Head of caudate nucleus (tissue), 42 donors: ENCODE measurements at regions not wholly inside any gene's neighbourhood (a gene's known extent, or its start where the extent isn't known, plus 50 kb on each side); places are given as distances from the start of the nearest gene placed in this dataset.
A peak's percentile ranks its signal among the peaks of the same experiment; 100 is the strongest.

Source experiments
- DNase-seq, 42 donors: peaks; one replicate each; pipeline versions ENCODE4 v3.0.0 to v3.0.0-alpha.2; 2020 to 2021; ENCODE audit warnings: mixed read lengths in 7 of 42
- intact Hi-C: fragments of 100-400 bp; cut with DNase I; formaldehyde crosslinking; loops from one replicate; pipeline ENCODE4 v1.15.0; 2022

DNA sequence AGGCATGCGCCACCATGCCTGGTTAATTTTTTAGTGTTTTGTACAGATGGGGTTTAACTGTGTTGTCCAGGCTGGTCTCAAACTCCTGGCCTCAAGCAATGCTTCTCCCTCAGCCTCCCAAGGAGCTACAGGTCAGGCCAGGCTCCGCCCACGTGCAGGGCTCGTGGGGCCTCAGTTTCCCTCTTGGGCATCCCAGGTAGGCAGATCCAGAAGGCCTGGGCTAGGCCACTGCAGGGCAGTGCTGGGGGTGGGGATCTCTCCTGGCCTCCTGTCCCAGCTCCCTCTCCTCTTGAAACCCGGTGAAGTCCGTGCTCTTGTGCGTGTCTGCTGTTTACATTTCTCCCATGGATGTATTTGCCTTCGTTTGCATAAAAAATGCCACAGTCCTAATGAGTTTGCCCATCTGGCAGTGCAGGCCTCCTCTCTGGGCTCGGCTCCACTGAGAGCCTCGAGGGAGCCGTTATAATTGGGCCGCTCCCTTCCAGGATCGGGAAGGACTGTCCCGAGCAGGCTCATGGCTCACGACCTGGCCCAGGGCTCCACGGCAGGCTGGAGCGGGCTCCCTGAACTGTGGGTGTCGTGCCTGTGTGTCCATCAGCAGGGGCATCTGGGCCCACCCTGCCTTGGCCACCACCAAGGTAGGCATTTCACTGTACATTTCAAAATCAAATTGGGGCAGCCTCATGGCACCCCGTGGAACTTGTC, 52.6 kb upstream of the RUFY1 start:
- intact Hi-C loops = no loop called here
- peak in 1 of 42 donors; percentile 22 for DNase-seq

- intact Hi-C loops = no loop called here
- DNase-seq = peak in 1 of 42 donors; percentile 33
Measured at GRCh38 chr5:179495906-179496455, 54.4 kb upstream of the RUFY1 start.

- intact Hi-C loops = loop anchor here (5.0 kb wide), 1 partner anchor 328 kb away; no protein-coding TSS in a partner anchor
- peak in 1 of 42 donors; percentile 18 for DNase-seq
Measured at GRCh38 chr5:179494774-179495526, 55.4 kb upstream of the RUFY1 start.

- intact Hi-C loops = no loop called here
Measured at GRCh38 chr5:179488975-179489374, 61.4 kb upstream of the RUFY1 start.

DNA sequence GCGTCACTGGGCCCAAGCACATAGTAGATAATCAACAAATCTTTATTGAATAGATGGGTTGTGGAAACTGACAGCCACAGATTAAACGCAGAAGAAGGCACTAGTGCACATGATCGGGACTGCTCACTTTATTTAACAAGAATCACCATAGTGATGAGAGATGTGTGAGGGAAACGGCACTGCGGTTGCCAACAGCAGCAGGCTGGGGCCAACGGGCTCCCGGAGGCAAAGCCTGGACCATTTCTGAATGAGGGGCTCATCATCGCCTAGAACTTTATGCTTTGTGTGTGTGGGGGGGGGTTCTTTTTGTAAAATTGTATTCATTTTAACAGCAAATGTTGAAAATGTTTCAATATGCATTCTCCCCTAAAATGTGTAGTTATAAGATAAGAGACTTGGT, 61.9 kb upstream of the RUFY1 start:
- intact Hi-C loops = no loop called here
- peak in 1 of 42 donors; percentile 17 for DNase-seq

More at GRCh38 chr5:179488975-179489374, 61.4 kb upstream of the RUFY1 start:
- DNase-seq = no peak

DNA sequence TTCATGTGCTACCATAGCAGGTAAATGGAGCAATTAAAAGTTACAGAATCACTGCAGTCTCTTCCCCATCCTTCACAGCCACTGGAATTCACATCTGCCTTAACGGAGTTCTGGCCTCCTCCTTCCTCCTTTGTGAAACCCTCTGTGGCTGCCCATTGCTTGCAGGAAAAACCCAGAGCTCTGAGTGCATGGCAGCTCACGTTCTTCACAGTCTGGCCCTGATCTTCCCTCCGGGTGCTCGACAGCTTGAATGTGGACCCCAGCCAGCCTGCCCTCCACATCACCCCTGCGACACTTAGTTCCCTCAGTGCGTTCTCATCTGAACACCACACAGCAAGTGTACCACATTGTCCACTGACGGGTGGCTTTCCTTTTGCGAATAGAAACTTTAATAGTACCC, 63.2 kb upstream of the RUFY1 start:
- DNase-seq = no peak
- intact Hi-C loops = no loop called here

- no peak for DNase-seq
- intact Hi-C loops = no loop called here
Measured at GRCh38 chr5:179486596-179487051, 63.7 kb upstream of the RUFY1 start.

- intact Hi-C loops = no loop called here
Measured at GRCh38 chr5:179485845-179486575, 64.3 kb upstream of the RUFY1 start.

DNA sequence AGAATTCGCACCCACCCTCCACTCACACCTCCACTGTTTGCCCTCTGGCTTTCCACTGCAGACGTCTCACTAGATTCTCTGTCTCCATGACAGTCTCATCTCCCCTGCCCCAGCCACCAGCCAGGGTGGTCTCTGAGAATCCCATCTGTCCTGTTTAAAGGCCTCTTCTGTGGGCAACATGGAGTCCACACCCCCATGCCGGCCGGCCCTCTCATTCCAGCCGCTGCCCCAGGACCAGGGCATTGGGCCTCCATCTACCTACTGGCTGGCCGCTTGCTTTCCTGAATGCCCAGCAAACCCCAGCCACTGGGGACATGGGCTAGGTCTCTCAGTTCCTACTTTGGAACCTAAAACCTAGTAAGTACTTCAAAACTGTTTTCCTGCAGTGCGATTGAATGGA, 65.6 kb upstream of the RUFY1 start:
- intact Hi-C loops = no loop called here
- no peak for DNase-seq

More at GRCh38 chr5:179485845-179486575, 64.3 kb upstream of the RUFY1 start:
- no peak for DNase-seq

DNA sequence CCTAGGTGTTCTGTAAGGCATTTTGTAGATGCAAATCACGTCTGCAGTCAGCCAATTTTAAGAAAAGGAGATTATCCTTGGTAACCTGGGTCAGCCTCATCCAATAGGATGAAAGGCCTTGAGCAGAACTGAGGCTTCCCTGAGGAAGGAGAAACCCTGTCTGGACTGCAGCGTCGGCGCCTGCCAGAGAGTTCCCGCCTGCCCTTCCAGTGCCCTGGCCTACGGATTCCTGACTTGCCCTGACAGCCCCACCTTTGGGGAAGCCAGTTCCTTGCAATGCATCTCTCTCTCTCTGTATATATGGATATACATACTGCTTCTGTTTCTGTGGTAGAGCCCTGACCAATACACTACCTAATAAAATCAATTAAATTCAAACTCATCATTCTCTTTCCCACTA, 66.2 kb upstream of the RUFY1 start:
- DNase-seq = no peak
- intact Hi-C loops = no loop called here

DNA sequence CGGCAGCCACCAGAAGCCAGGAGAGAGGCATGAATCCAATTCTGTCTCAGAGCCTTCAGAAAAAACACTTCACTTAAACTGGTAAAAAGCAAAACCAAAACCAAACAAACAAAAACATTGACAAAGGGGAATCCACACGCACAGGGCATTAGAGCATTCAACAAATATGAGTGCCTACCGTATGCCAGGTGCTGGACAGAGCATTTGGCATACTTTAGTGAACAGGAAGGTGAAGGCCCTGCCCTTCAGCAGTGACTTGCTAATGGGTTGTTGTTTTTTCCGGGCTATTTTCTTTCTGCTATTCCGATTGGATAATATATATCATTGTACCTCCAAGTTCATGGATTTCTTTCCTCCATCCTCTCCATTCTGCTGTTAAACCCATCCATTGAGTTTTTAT, 71.7 kb upstream of the RUFY1 start:
- DNase-seq = no peak
- intact Hi-C loops = no loop called here

GRCh38 chr5:179475208-179475751, 75.1 kb upstream of the RUFY1 start:
- DNase-seq = peak in 1 of 42 donors; percentile 44
- intact Hi-C loops = no loop called here

- intact Hi-C loops = no loop called here
- no peak for DNase-seq
Measured at GRCh38 chr5:179472641-179473040, 77.7 kb upstream of the RUFY1 start.

GRCh38 chr5:179472174-179472573, 78.2 kb upstream of the RUFY1 start:
- no peak for DNase-seq
- intact Hi-C loops = no loop called here

GRCh38 chr5:179470201-179470600, 80.2 kb upstream of the RUFY1 start:
- DNase-seq = no peak
- intact Hi-C loops = no loop called here

DNA sequence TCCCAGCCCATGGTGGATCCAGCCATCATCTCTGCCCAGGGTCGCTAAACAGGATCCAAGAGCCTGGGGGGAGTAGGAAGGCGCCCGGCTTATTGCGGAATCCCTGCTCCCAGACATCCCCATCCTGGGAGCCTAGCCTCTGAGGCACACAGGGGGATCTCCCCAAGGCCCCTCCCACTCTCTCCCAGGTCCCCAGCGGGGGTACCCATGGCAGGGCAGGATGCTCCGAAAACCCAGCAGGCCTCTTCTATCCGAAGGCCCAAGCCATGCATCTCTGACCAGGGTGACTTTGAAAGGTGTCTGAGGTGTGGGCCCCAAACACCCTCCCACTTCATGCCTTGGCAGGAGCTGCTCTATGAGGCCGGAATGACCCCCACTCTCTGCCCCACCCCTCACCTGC, 81.7 kb upstream of the RUFY1 start:
- no peak for DNase-seq
- intact Hi-C loops = no loop called here

GRCh38 chr5:179467441-179467840, 82.9 kb upstream of the RUFY1 start:
- intact Hi-C loops = no loop called here
- no peak for DNase-seq

DNA sequence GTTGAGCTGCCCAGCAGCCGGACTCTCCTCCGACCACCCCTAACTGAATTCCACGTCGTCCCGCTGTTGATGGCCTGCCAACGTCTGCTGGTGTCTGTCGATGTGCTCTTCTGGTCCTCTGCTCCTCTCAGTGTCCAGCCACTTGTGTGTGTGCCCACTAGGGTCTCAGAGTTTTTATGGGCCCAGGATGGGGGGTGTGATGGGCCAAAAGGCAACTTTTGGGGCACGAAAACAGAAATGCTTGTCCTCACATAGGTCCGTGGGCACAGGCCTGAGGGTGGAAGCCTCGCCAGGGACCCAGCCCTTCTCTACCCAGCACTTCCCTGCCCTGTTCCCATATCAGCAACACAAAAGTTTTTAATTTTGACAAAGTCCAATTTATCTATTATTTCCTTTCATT, 85.7 kb upstream of the RUFY1 start:
- intact Hi-C loops = no loop called here
- DNase-seq = no peak

GRCh38 chr5:179462040-179462439, 88.3 kb upstream of the RUFY1 start:
- intact Hi-C loops = no loop called here
- no peak for DNase-seq
